Cardiac muscle cell (in vitro differentiated cells and primary cell): ENCODE measurements at regions not wholly inside any gene's neighbourhood (a gene's known extent, or its start where the extent isn't known, plus 50 kb on each side); places are given as distances from the start of the nearest gene placed in this dataset.

Source experiments
- DNase-seq, 2 donors: peaks; one replicate each; pipeline versions ENCODE4 v3.0.0 to v3.0.0-alpha.2; 2010 to 2017; ENCODE audit warnings: low read depth in 1 of 2, low spot score in 1 of 2
- H3K27ac ChIP-seq: fragments of 200-600 bp; sonication (generic); 2 replicates; pipeline ENCODE4 v1.5.1; 2016
- H3K27me3 ChIP-seq: fragments of 200-600 bp; sonication (generic); 2 replicates; pipeline ENCODE4 v1.6.0; 2016; ENCODE audit warnings: control low read depth
- H3K36me3 ChIP-seq: fragments of 200-600 bp; sonication (generic); 2 replicates; pipeline ENCODE4 v1.5.1; 2016; ENCODE audit warnings: control low read depth
- H3K4me1 ChIP-seq: fragments of 200-600 bp; sonication (generic); 2 replicates; pipeline ENCODE4 v1.8.1; 2017; ENCODE audit warnings: low read depth, mild to moderate bottlenecking, mixed run types
- H3K4me3 ChIP-seq: fragments of 200-600 bp; sonication (generic); 2 replicates; pipeline ENCODE4 v1.5.1; 2016; ENCODE audit warnings: mild to moderate bottlenecking
- H3K9me3 ChIP-seq: fragments of 200-600 bp; sonication (generic); 2 replicates; pipeline ENCODE4 v1.5.1; 2017; ENCODE audit warnings: low read depth, mild to moderate bottlenecking, control low read depth
- TF ChIP-seq, protein P1 (sequence below): IDR thresholded peaks from 2 replicates; pipeline ENCODE4 v1.5.1; 2012; ENCODE audit warnings: low read depth, mild to moderate bottlenecking, low read length

DNA sequence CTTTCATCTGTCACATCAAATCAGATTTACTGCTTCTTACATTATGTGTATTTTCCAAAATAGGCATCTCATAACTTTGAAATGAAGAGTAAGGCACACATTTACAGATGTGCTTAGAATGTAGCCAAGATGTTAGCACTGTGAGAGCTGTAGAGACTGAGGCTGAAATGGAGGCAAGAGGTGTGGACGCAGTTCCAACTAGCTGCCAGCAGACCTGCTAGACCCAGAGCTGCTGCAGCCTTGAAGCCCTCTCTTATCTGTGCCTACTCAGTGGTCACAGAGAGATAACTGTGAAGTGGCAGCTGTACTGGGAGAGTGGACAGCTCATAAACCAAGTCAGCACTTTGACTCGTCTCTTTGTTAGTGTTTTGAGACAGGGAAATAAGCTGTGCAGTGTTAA is 470.9 kb downstream of the CCER1 start:
- Histone ChIP-seq H3K27me3 (no peaks in the 10 kb centered on the region), H3K9me3 (no peaks in the 10 kb centered on the region), H3K4me3 (no peak overlapping the region), H3K36me3 (no peaks in the 10 kb centered on the region), H3K4me1 (peaks cover 19% of the 10 kb centered on the region), H3K27ac (no peak overlapping the region)
- DNase-seq, result peak in 1 of 2 donors; percentile 72
- TF ChIP-seq, protein P1, sequence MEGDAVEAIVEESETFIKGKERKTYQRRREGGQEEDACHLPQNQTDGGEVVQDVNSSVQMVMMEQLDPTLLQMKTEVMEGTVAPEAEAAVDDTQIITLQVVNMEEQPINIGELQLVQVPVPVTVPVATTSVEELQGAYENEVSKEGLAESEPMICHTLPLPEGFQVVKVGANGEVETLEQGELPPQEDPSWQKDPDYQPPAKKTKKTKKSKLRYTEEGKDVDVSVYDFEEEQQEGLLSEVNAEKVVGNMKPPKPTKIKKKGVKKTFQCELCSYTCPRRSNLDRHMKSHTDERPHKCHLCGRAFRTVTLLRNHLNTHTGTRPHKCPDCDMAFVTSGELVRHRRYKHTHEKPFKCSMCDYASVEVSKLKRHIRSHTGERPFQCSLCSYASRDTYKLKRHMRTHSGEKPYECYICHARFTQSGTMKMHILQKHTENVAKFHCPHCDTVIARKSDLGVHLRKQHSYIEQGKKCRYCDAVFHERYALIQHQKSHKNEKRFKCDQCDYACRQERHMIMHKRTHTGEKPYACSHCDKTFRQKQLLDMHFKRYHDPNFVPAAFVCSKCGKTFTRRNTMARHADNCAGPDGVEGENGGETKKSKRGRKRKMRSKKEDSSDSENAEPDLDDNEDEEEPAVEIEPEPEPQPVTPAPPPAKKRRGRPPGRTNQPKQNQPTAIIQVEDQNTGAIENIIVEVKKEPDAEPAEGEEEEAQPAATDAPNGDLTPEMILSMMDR, result no peak

DNA sequence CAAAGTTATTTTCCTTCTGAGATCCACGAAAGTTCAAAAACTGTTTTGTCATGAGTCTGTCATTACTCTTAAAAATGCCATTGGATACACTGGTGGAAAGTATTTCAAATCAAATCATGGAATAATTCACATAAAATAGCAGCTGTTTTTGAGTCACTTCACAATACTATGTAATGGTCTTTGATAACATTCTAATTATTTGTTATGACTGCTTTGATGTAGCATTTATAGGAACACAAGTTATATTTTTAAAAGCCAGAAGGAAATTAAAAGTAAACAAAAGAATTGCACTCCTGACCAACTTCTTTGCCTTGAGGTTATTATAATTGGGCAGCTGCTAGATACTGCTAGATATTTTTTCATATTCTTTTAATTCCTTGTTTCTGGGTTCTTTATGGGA is 473.2 kb downstream of the CCER1 start:
- H3K27ac ChIP-seq, result no peak overlapping the region
- no peak for DNase-seq
- H3K36me3 ChIP-seq, result no peaks in the 10 kb centered on the region
- H3K4me1 ChIP-seq, result peaks cover 19% of the 10 kb centered on the region
- H3K9me3 ChIP-seq, result no peaks in the 10 kb centered on the region
- no peak overlapping the region for H3K4me3 ChIP-seq
- H3K27me3 ChIP-seq, result no peaks in the 10 kb centered on the region
- TF ChIP-seq, protein P1, result no peak

DNA sequence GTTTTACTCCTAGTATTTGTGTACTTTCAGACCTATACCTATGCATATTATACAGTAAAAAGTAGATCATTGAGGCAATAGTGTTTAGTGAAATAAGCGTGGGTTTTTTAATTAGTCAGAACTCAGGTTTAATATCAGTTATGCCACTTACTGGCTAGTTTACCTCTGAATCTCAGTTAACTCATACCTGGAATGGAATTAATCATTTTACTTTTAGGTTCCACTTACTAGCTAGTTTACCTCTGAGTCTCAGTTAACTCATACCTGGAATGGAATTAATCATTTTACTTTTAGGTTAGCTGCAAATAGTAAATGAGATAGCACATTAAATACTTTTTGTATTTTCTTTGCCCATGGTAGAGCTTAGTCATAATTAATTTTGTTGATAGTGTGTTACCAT is 475.7 kb downstream of the CCER1 start:
- TF ChIP-seq, protein P1, result no peak
- Histone ChIP-seq H3K36me3 (no peaks in the 10 kb centered on the region), H3K4me1 (peaks cover 19% of the 10 kb centered on the region), H3K27ac (no peak overlapping the region), H3K27me3 (no peaks in the 10 kb centered on the region), H3K4me3 (no peak overlapping the region), H3K9me3 (no peaks in the 10 kb centered on the region)
- DNase-seq, result no peak

DNA sequence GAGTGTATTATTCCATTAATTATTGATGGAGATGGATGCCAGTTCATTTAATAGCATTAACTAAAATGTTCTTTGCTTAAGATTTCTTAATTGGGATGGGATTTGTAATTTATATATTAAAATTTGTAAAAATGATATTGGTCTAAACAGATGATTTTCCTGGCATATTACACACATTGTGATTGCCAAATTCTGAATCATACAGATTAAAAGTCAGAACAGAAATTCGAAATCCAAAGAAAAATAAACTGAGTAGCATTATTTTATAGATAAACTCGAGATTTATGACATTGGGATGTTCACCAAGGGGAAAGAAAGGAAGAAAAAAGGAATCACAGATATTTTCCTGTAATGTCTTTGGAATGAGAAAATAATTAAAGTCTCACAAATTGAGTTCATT is 481.1 kb downstream of the CCER1 start:
- Histone ChIP-seq H3K36me3 (no peaks in the 10 kb centered on the region), H3K9me3 (no peaks in the 10 kb centered on the region), H3K27me3 (no peaks in the 10 kb centered on the region), H3K4me3 (no peak overlapping the region), H3K27ac (no peak overlapping the region), H3K4me1 (no peaks in the 10 kb centered on the region)
- TF ChIP-seq, protein P1, result no peak
- DNase-seq, result no peak

DNA sequence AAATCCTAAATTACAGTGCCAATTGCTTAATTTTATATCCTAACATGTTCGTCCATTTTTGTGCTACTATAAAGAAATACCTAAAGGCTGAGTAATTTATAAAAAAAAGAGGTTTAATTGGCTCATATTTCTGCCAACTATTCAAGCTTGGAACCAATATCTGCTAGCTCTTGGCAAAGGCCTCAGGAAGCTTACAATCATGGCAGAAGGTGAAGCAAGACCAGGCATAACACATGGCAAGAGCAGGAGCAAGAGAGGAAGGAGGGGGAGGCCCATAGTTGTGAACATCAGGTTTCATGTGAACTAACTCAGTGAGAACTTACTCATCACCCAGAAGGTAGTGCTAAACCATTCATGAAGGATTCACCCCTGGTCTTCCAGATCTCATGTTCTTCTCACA is 494.3 kb downstream of the CCER1 start:
- Histone ChIP-seq H3K4me1 (no peaks in the 10 kb centered on the region), H3K4me3 (no peak overlapping the region), H3K36me3 (no peaks in the 10 kb centered on the region), H3K27me3 (no peaks in the 10 kb centered on the region), H3K9me3 (no peaks in the 10 kb centered on the region), H3K27ac (no peak overlapping the region)
- TF ChIP-seq, protein P1, result no peak
- DNase-seq, result peak in 1 of 2 donors; percentile 24

DNA sequence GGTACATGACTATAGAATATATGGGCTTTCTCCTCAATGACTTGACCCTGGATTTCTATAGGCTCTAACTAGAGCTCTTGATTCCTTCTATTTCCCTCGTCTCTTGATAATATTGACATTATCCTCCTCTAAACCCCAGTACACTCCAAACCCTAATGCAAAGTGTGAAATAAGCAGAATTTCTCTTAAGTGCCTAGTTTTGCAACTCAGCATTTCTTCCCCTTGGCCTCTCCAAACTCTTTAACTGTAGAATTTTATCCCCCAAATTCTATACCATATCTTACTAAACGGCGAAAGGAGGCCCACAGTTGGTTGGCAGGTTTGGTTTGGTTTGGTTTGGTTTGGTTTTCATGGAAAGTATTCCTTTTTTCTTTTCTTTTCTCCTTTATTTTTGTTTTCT is 498.7 kb downstream of the CCER1 start:
- Histone ChIP-seq H3K36me3 (no peaks in the 10 kb centered on the region), H3K9me3 (no peaks in the 10 kb centered on the region), H3K4me1 (no peaks in the 10 kb centered on the region), H3K27me3 (no peaks in the 10 kb centered on the region), H3K4me3 (no peak overlapping the region), H3K27ac (no peak overlapping the region)
- TF ChIP-seq, protein P1, result no peak
- DNase-seq, result no peak
